GM19438 (cell line): ENCODE measurements at regions not wholly inside any gene's neighbourhood (a gene's known extent, or its start where the extent isn't known, plus 50 kb on each side); places are given as distances from the start of the nearest gene placed in this dataset.
"Not testable (repeated sequence)": the region's sequence is repeated elsewhere in the genome, so short reads cannot be mapped to it uniquely, and the experiment has no call there.

Experiments
- ATAC-seq: cut with Tn5 transposase; IDR thresholded peaks from one replicate; pipeline ENCODE4 v1.9.1; 2021; ENCODE audit warnings: low read depth; ENCODE audit not compliant: unreplicated experiment

DNA sequence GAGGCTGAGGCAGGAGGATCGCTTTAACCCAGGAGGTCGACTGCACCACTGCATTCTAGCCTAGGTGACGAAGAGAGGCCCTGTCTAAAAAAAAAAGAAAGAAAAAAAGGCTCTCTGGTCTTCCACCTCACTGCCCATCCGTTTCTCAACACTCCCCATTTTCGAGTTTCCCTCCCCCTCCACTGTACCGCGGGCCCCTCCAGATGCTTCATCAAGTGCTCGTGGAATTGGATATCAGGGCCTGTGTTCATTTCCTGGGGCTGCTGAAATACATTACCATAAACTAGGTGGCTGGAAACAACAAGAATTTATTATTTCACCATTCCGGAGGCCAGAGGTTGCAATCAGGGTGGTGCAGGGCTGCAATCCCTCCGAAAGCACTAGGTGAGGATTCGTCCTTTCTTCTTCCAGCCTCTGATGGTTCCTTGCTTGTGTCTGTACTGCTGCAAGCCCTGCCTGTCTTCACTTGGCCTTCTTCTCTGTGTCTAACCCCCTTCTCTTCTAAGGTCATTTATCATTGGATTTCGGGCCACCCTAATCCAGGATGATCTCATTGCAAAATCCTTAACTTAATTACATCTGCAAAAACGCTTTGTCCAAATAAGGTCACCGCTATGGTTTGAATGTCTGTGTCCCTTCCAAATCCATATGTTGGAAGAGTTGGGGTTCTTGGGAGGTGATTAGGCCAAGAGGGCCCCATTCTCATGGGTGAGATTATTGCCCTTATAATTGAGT, 135.1 kb downstream of the CRLF3 start:
- ATAC-seq, result not testable (repeated sequence)

DNA sequence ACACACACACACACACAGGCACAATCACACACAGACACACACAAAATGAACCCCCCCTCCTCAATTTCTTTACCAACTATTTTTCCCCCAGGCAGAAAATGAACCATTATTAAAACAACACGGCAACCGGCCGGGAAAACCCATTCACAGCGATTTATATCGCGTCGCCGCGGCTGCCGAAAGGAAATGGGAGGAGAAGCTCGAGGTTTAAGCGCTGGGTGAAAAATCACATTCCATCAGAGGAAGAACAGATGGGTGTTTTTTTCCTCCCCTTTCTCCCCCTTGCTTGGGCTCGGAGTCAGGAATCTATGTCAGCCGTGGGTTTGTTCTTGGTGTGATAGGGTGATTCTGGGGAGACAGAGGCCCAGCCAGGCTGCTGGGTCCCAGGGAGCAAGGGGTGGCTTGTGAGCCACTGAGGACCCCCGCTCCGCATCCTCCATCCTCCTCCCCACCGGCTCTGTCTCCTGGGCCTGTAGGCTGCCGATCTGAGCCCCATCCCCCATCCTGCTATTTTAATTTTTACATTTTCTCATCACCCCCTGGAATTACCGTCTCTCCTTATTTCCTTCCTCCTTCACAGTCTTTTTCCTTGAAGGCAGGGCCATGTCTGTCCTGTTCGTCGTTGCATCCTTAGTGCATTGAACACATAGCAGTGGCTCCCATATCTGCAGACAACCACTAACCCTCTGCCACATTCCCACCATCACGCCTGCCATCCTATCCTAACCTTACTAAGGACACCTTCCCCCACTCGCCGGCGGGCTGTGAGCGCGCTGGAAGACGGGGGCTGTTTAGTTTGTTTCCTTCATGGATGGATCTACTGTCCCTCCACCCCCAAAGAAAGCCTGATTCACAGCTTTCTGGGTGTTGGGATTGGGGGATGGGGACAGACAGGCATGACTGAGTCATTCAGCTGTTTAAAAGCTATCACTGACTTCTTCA, 137.7 kb downstream of the CRLF3 start:
- not testable (repeated sequence) for ATAC-seq

DNA sequence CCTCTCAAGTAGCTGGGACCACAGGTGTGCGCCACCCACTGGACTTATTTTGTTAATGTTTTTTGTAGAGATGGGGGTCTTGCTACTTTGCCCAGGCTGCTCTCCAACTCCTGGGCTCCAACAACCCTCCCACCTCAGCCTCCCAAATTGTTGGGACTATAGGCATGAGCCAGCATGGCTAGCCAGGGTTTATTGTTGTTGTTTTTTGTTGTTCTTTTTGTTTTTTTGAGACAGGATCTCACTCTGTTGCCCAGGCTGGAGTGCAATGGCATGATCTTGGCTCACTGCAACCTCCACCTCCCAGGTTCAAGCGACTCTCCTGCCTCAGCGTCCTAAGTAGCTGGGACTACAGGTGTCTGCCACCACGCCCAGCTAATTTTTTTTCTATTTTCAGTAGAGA, 142.2 kb downstream of the CRLF3 start:
- ATAC-seq, result not testable (repeated sequence)

DNA sequence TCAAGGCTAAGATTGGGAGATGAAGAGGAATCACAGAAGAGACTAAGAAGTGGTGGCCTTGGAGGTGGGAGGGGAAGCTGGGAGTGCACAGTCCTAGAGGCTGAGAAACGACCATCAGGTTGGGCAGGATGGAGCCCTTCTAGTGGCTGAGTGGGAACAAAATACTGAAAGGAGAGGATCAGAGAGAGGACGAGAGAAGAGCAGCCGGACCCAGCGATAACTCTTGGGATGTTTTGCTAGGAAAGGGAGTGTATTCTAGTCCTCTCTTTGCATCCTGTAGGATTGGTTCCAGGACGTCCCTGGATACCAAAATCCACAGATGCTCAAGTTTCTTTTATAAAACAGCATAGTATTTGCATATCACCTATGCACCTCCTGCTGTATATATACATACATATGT, 143.8 kb downstream of the CRLF3 start:
- not testable (repeated sequence) for ATAC-seq

DNA sequence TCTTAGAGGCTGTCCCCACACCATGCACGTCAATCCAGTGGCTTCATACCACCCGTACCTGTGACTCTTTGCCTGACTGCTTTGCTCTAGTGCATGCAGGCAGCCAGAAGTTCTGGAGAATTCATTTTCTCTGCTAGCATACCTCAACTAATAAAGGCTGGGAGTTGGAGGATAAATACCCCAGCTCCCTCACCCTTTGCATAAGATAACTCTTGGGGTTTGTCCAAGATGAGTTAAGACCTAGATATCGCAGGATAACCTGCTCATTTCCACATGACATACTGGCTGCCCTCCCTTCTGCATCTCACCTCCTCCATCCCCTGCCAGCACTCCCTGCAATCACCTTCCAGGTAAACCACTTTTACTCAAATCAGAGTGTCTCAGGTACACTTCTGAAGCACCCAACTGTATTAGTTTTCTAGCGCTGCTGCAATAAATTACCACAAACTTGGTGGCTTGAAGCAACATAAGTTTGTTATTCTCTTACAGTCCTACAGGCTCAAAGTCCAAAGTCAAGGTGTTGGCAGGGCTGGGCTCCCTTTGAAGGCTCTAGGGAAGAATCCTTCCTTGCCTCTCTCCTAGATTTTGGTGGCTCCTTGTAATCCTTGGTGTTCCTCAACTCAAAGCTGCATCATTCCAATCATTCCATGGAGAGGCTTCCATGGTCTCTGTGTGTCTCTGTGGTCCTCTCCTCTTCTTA, 146.8 kb downstream of the CRLF3 start:
- ATAC-seq, result no peak

DNA sequence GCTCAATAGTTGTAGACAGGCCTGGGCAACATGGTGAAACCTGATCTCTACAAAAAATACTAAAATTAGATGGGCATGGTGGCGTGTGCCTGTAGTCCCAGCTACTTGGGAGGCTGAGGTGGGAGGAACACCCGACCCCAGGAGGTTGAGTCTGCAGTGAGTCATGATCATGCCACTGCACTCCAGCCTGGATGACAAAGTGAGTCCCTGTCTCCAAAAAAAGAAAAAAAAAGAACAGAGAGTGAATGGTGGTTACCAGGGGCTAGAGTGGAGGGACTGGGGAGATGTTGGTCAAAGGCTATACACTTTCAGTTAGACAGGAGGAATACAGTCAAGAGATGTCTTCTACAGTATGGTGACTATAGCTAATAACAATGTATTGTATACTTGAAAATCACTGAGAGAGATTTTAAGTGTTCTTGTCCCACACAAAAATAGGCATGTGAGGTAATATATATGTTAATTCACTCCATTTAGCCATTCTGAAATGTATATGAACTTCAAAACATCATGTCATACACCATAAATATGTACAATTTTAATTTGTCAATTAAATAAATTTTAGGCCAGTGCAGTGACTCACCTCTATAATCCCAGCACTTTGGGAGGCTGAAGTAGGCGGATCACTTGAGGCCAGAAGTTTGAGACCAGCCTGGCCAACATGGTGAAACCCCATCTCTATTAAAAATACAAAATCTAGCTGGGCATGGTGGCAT, 148.6 kb downstream of the CRLF3 start:
- not testable (repeated sequence) for ATAC-seq

DNA sequence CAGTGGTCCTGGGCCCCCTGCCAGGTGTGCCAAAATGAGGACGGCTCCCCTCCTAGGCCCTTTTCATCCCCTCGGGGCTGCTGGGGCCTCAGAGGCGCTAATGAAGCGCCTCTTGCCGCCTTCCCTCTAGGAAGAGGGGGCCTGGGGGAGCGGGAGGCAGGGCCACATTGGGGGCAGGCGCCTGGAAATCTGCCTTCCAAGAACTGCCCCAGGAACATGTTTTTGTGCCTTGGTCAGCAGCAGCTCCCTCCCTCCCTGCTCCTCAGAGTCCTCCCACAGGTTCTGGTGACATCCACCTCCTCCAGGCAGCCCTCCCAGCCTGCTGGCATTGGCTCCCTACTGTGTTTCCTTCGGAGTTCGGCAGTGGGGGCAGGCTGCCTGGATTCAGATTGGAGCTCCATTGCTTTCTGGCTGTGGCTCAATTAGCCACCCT, 155.3 kb downstream of the CRLF3 start:
- ATAC-seq, result not testable (repeated sequence)

DNA sequence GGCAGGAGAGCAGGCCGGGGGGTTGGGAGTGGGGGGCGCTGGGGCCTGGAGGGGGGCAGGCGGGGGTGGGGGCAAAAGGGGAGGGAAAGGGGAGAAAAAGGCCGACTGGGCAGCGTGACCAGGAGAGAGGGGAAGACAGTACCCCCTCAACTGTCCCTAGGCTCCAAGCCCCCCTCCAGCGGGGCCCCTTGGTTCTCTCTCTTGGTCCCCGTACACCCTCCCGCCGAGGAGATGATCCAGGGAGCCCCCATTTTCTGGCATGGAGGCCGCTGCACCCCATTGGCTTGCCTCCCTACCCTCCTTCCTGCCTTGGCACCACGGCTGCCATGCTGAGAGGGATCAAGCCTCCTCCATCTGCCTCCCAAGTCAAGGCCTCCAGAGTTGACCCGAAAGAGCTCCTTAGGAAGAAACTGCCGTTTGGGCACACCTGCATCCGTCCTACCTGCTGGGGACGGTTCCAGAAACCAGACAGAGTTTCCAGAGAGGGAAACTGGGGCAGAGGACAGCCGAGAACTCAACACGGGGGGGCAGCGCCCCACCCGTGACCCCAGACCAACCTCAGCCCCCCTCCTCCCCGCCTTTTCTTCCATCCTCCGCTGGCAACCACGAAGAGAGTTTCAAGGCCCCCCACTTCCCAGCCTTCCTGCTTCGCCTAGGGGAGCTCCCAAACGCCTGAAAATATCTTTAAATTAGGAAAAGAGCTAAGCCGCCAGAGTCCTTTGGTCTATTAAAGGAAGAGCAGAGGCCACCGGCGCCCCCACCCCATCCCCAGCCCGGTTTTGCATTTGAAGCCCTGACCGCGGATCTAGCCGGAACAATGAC, 155.9 kb downstream of the CRLF3 start:
- ATAC-seq, result not testable (repeated sequence)

DNA sequence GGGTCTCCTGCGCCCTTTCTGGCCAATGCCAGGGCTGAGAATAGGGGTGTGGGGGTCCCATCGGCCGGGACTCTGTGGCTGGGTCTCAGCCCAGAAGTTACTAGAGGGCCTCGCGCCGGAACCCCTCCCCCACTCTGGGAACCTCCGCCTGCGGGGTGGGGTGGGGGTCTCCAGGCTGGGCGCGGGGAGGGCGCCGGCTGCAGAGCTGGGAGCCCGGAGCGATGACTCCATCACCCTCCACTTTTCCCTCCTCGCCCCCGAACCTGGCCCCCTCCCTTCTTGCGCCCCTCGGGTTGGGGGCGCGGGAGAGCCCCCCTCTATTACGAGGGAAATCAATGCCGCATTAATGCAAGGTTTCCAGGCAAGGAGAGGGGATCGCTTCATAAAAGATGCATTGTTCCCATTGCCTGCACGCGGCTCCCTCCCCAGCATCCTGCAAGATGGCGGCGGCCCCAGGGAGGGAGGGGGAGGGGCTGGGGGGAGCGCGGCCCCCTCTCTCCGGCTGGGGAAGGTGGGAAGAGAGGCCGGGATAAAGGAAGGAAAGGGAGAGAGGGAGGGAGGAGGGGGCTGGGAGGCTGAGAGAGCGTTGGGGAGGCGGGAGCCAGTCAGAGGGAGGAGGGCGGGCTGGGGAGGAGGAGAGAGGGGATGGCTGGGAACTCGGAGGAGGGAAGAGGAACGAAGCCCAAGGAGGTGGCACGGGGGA, 156.7 kb downstream of the CRLF3 start:
- ATAC-seq, result not testable (repeated sequence)

DNA sequence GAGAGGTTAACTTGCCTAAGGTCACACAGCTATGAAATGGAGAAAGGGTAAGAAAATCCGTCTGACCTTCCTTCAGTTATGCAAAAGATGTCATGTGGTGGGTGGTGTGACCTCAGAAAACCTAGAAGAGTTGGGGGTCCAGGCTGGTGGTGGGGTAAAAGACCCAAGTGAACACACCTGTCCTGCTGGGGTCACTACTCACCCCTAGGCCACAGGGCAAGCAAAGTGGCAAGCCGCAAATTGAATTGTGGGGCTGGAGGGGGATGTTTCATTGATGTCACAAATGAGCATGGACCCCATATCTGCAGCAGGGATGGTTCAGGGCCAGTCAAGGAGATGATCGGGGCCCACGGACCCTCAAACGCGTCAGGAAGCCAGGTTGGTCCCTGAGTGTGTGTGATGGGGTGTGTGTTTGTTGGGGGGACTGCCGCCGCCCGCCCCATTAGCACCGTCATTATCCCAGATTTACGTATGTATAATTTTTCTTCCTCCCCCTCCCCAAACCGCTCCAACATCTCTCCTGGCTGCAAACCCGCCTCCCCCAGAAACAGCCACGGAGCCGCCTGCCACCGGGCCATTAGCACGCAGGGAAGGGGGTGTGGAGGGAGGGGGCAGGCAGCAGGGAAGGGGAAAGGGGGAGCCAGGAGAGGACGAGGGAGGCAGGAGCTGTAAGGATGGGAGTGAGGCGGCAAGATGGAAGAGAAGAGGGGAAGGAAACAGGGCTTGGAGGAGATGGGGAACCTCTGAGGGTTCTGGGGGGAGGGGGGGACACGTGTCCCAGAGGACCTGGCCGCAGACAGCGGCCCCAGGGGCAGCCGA, 157.4 kb downstream of the CRLF3 start:
- not testable (repeated sequence) for ATAC-seq

DNA sequence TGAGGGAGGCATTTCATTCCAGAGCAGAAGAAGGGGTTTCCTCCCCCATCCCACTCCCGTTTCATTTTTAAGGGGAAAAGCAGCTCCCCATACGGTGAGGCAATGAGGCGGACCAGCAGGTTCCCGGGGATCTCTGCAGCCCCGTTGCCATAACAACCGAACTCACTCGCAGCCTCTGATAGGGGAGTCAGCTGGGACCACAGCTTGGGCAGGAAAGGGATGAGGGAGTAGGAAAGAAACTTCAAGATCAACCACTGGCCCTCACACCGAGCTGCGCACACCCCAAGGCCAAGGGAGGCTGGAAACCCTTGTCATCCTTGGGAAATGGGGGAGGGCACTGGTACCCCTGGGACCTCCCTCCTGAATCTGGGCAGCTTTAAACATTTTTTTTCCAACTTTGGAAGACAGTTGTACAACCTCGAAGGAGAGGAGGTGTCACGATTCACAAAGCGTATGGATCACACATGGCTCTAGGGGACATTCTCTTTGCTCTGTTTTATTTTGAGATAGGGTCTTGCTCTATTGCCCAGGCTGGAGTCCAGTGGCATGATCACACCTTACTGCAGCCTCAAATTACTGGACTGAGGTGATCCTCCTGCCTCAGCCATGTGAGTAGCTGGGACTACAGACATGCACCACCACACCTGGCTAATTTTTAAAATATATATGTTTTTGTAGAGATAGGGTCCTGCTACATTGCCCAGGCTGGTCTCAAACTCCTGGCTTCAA, 160.6 kb downstream of the CRLF3 start:
- not testable (repeated sequence) for ATAC-seq

DNA sequence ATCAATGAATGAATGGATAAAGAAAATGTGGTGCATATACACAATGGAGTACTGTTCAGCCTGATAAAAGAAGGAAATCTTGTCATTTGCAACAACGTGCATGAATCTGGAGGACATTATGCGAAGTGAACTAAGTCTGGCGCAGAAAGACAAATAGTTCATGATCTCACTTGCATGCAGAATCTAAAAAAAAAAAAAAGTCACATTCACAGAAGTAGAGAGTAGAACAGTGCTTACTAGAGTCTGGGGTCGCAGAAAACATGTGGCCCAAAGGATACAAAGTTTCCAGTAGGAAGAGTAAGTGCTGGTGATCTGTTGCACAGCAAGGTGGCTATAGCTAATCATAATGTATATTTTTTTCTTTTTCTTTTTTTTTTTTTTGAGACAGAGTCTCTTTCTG, 167.3 kb downstream of the CRLF3 start:
- not testable (repeated sequence) for ATAC-seq

DNA sequence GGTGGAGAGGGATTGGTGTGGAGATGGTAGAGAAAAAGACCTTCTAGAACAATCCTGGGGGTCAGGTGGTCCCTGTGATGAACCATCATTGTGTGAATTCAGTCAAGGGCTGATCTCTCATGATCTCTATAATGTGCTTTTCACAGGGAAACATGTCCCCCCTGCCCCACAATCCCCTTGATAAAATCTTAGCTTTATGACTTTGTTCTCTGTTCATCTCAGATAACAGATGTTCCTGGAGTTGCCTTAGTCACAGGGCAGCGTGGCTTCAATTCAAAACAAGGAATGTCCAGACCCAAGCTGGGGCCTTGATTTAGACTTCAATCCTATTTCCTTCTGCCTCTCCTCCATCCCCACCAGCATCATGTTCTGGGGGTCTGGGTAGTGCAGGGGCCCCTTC, 171.5 kb downstream of the CRLF3 start:
- ATAC-seq, result not testable (repeated sequence)

DNA sequence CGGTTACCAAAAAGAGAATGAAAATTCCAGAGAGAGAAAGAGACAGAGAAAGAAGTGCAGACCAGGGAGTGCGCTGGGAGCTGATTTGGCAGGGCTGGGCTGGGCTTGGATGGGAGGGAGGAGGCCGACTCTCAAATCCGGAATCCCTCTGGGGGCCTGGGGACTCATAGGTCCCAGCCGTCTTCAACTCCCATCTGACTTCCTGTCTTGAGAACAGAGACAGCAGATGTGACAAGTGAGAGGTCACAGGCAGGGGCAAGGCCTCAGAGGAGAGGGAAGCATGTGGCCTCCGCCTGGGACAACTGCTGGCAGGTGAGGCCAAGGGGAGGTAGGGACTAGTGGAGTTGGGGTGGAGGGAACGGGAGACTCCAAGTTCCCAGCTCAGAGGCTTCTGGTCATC, 172.9 kb downstream of the GOSR1 start:
- not testable (repeated sequence) for ATAC-seq

DNA sequence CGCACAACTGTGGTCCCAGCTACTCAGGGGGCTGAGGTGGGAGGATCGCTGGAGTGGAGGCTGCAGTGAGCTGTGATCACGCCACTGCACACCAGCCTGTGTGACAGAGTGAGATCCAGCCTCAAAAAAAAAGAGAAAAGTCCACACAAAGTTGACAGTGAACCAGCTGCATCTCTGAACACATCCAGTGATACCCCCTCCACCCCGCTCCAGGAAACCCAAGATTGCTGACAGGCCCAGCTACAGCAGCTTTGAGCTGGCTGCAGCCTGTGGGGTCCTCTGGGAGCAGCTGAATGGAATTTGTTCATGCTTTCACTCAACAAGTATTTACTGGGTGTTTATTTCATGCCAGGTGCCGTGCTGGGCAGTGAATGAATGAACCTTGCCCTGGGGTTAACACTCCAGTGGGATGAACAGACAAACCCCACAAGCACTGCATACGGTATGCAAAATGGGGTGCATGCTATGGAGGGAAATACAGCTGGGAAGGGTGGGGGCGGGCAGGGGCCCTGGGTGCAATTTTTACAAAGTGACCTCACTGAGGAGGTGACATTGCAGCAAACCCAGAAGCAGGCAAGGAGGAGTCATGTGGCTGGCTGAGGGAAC, 170.9 kb downstream of the GOSR1 start:
- not testable (repeated sequence) for ATAC-seq

DNA sequence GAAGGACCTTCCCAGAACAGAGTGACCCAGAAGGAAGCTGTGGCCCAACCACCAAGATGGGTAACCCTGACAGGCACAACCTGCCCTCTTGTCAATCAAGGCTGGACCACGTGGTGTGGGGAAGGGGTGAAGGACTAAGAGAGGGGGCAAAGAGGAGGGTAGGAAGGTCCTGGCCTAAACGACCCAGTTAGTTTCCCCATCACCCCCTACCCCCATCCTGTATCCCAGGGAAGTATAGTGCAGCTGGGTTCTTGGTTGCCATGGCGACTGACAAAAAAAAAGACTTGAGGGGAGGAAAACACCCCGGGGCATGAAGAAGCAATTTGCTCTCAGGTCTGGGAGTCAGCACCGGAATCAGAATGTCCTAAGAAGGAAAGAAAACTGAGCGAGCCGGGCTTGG, 168.7 kb downstream of the GOSR1 start:
- not testable (repeated sequence) for ATAC-seq

DNA sequence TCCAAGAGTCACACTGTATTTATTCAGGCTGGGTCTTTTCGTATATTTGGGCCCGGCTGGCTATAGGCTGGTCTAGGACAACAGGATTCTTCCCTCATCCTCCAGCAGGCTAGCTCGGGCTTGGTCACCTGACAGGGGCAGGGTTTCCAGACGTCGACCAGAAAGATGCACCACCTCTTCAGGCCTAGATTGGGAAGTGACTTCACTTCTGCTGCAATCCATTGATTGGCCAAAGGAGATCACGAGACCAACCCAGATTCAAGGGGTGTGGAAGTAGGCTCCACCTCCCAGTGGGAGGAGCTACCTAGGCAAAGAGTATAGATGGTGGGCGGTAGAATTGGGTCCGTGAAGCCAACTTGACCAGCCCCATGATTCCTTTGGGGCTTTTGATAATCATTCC, 167.5 kb downstream of the GOSR1 start:
- ATAC-seq, result not testable (repeated sequence)
